B cell (primary cell): ENCODE measurements at regions not wholly inside any gene's neighbourhood (a gene's known extent, or its start where the extent isn't known, plus 50 kb on each side); places are given as distances from the start of the nearest gene placed in this dataset.

Experiments
- ATAC-seq: fragments of 200-7000 bp; cut with Tn5 transposase; one replicate; pipeline ENCODE4 v1.10.0; 2021; ENCODE audit warnings: low read depth, mild to moderate bottlenecking, moderate number of reproducible peaks, moderate library complexity
- CTCF ChIA-PET: fragments of 350-600 bp; sonication (Branson Sonifier 250); formaldehyde crosslinking; loops from one replicate; lab custom pipeline; 2021; ENCODE audit warnings: antibody characterized with exemption, inconsistent platforms; lab: Charles Lee
- POLR2A ChIA-PET: fragments of 350-600 bp; sonication (Branson Sonifier 250); formaldehyde crosslinking; loops from one replicate; lab custom pipeline; 2021; ENCODE audit warnings: antibody characterized with exemption; lab: Charles Lee
- DNase-seq: peaks from one replicate; pipeline ENCODE4 v3.0.0; 2013
- H2AFZ ChIP-seq: 2 replicates; pipeline ENCODE4 v1.6.1; 2012; ENCODE audit warnings: mild to moderate bottlenecking, low read depth, low read length; ENCODE audit not compliant: insufficient read depth, poor library complexity, severe bottlenecking
- H3K27ac ChIP-seq, 2 donors: 1 replicate in 1 of 2; 2 replicates in 1 of 2; pipeline ENCODE4 v1.5.1; 2012 to 2013; ENCODE audit warnings: low read length in 2 of 2, mild to moderate bottlenecking in 2 of 2, moderate library complexity in 1 of 2
- H3K27me3 ChIP-seq, 4 experiments: fragments of 200-600 bp in 1 of 4; sonication (generic) in 1 of 4; replicated peaks in 1 of 4; 1 replicate in 2 of 4; 2 replicates in 2 of 4; pipeline versions ENCODE4 v1.6.1 to v1.7.0; 2013 to 2016; ENCODE audit warnings: low read length in 3 of 4, mild to moderate bottlenecking in 2 of 4, mixed read lengths in 1 of 4, moderate library complexity in 1 of 4; ENCODE audit not compliant: insufficient read depth in 4 of 4, control insufficient read depth in 3 of 4; ENCODE audit errors: control extremely low read depth in 1 of 4
- H3K36me3 ChIP-seq, 2 experiments: replicated peaks in 1 of 2; 1 replicate in 1 of 2; 2 replicates in 1 of 2; pipeline versions ENCODE4 v1.6.1 to v1.7.1; 2013; ENCODE audit warnings: low read length in 1 of 2; ENCODE audit not compliant: insufficient read depth in 2 of 2, control insufficient read depth in 1 of 2; ENCODE audit errors: control extremely low read depth in 1 of 2, extremely low read depth in 1 of 2
- H3K4me1 ChIP-seq, 2 donors: fragments of 200-600 bp in 1 of 2; sonication (generic) in 1 of 2; 1 replicate in 1 of 2; 2 replicates in 1 of 2; pipeline versions ENCODE4 v1.5.1 to v1.6.1; 2013 to 2017; ENCODE audit warnings: low read length in 2 of 2; ENCODE audit not compliant: control insufficient read depth in 2 of 2, insufficient read depth in 2 of 2
- H3K4me2 ChIP-seq: replicated peaks from 2 replicates; pipeline ENCODE3; 2012; ENCODE audit warnings: mild to moderate bottlenecking, low read depth, low read length; ENCODE audit not compliant: poor library complexity, severe bottlenecking
- H3K4me3 ChIP-seq, 5 experiments: fragments of 200-600 bp in 1 of 5; sonication (generic) in 1 of 5; 1 replicate in 3 of 5; 2 replicates in 2 of 5; pipeline versions ENCODE4 v1.5.1 to v1.7.0; 2011 to 2016; ENCODE audit warnings: low read length in 4 of 5, mild to moderate bottlenecking in 4 of 5, low read depth in 2 of 5, control low read depth in 1 of 5, moderate library complexity in 1 of 5; ENCODE audit not compliant: insufficient read depth in 1 of 5; ENCODE audit errors: control extremely low read depth in 1 of 5, extremely low read depth in 1 of 5
- H3K79me2 ChIP-seq: fragments of 200-600 bp; sonication (generic); one replicate; pipeline ENCODE4 v1.6.0; 2016; ENCODE audit warnings: low read length; ENCODE audit not compliant: control insufficient read depth, insufficient read depth
- H3K9ac ChIP-seq: fragments of 200-600 bp; sonication (generic); 2 replicates; pipeline ENCODE4 v1.6.1; 2017; ENCODE audit warnings: mild to moderate bottlenecking, low read length, moderate library complexity
- H3K9me3 ChIP-seq, 3 donors: one replicate each; pipeline versions ENCODE4 v1.6.1 to v1.7.1; 2013; ENCODE audit warnings: low read length in 2 of 3; ENCODE audit not compliant: control insufficient read depth in 2 of 3, insufficient read depth in 1 of 3; ENCODE audit errors: control extremely low read depth in 1 of 3
- H4K20me1 ChIP-seq: 2 replicates; pipeline ENCODE4 v1.6.0; 2012; ENCODE audit warnings: mild to moderate bottlenecking, low read length; ENCODE audit not compliant: insufficient read depth, control insufficient read depth, poor library complexity, severe bottlenecking
- H3K27ac Mint-ChIP-seq: one replicate; pipeline ENCODE4 v1.8.0; 2021; ENCODE audit warnings: mixed read lengths
- H3K27me3 Mint-ChIP-seq: one replicate; pipeline ENCODE4 v1.8.0; 2021; ENCODE audit warnings: mixed read lengths
- H3K4me1 Mint-ChIP-seq: one replicate; pipeline ENCODE4 v1.8.0; 2021; ENCODE audit warnings: mixed read lengths
- H3K4me3 Mint-ChIP-seq: one replicate; pipeline ENCODE4 v1.8.0; 2021; ENCODE audit warnings: mixed read lengths
- H3K9me3 Mint-ChIP-seq: one replicate; pipeline ENCODE4 v1.8.0; 2022; ENCODE audit warnings: mixed read lengths; ENCODE audit not compliant: insufficient read depth
- CTCF ChIP-seq: fragments of 200-600 bp; IDR thresholded peaks from one replicate; pipeline ENCODE4 v1.8.0; 2022; ENCODE audit warnings: antibody characterized with exemption, mild to moderate bottlenecking
- EZH2 ChIP-seq: IDR thresholded peaks from 2 replicates; pipeline ENCODE4 v1.6.1; 2012; ENCODE audit warnings: borderline replicate concordance, low read depth, mild to moderate bottlenecking, moderate library complexity, low read length; ENCODE audit not compliant: insufficient read depth, poor library complexity, severe bottlenecking
- WGBS: methylation state at CpG from one replicate; pipeline ENCODE4 v1.1.5; 2013; ENCODE audit warnings: missing lambda C conversion rate; ENCODE audit not compliant: insufficient coverage; 5-methylcytosine and 5-hydroxymethylcytosine counted together
- intact Hi-C: fragments of 100-400 bp; cut with micrococcal nuclease; formaldehyde crosslinking; loops from one replicate; pipeline ENCODE4 v1.10.0; 2022

- H3K27me3 ChIP-seq, result no peaks in the 10 kb centered on the region
- CTCF ChIA-PET, result no interaction called here
- POLR2A ChIA-PET, result no interaction called here
- intact Hi-C loops, result no loop called here
- H3K9ac ChIP-seq, result no peak overlapping the region
- DNase-seq (no peak), ATAC-seq (no peak)
- no peaks in the 10 kb centered on the region for H3K4me1 ChIP-seq
- H3K9me3 ChIP-seq, result peaks cover 0 to 30% (median 0%) of the 10 kb centered on the region in 3 donors
- no peaks in the 10 kb centered on the region for H3K27me3 Mint-ChIP-seq
- H3K4me2 ChIP-seq, result no peak overlapping the region
- H3K9me3 Mint-ChIP-seq, result no peaks in the 10 kb centered on the region
- no peaks in the 10 kb centered on the region for H3K79me2 ChIP-seq
- no peak overlapping the region for H3K27ac ChIP-seq
- H3K27ac Mint-ChIP-seq, result no peak overlapping the region
- no peak overlapping the region for H2AFZ ChIP-seq
- H3K4me3 Mint-ChIP-seq, result no peak overlapping the region
- 98% methylated on average over 4 of the region's 7 CpGs for WGBS
- no peak overlapping the region for H3K4me3 ChIP-seq
- H3K36me3 ChIP-seq, result no peaks in the 10 kb centered on the region
- no peak for TF ChIP-seq EZH2
- TF ChIP-seq CTCF, result no peak
- H3K4me1 Mint-ChIP-seq, result no peaks in the 10 kb centered on the region
- no peaks in the 10 kb centered on the region for H4K20me1 ChIP-seq
Measured at GRCh38 chr19:31145007-31145406, 204.2 kb downstream of the TSHZ3 start.

GRCh38 chr19:31144075-31144870, 205.0 kb downstream of the TSHZ3 start:
- H3K4me2 ChIP-seq, result no peak overlapping the region
- H3K79me2 ChIP-seq, result no peaks in the 10 kb centered on the region
- Mint-ChIP-seq H3K27me3 (no peaks in the 10 kb centered on the region), H3K4me3 (no peak overlapping the region), H3K27ac (no peak overlapping the region), H3K9me3 (no peaks in the 10 kb centered on the region), H3K4me1 (no peaks in the 10 kb centered on the region)
- ChIA-PET CTCF (no interaction called here), POLR2A (no interaction called here)
- peaks cover 0 to 28% (median 0%) of the 10 kb centered on the region in 3 donors for H3K9me3 ChIP-seq
- no peak overlapping the region for H3K4me3 ChIP-seq
- 90% methylated on average over 6 of the region's 7 CpGs for WGBS
- no peaks in the 10 kb centered on the region for H3K4me1 ChIP-seq
- no peak overlapping the region for H3K27ac ChIP-seq
- no peak overlapping the region for H3K9ac ChIP-seq
- H2AFZ ChIP-seq, result no peak overlapping the region
- no peaks in the 10 kb centered on the region for H3K27me3 ChIP-seq
- H3K36me3 ChIP-seq, result no peaks in the 10 kb centered on the region
- intact Hi-C loops, result no loop called here
- no peaks in the 10 kb centered on the region for H4K20me1 ChIP-seq
- TF ChIP-seq EZH2 (no peak), CTCF (no peak)
- DNase-seq (no peak), ATAC-seq (no peak)
